MM.1S (cell line): ENCODE measurements at regions not wholly inside any gene's neighbourhood (a gene's known extent, or its start where the extent isn't known, plus 50 kb on each side); places are given as distances from the start of the nearest gene placed in this dataset.

Experiments
- DNase-seq: peaks from one replicate; pipeline ENCODE4 v3.0.0-alpha.2; 2015
- H2AFZ ChIP-seq: fragments of 300-600 bp; sonication (generic); 2 replicates; pipeline ENCODE4 v1.6.0; 2016; ENCODE audit warnings: antibody characterized with exemption, low read length
- H3F3A ChIP-seq: fragments of 300-600 bp; sonication (generic); 2 replicates; pipeline ENCODE4 v1.6.1; 2016; ENCODE audit warnings: mild to moderate bottlenecking, antibody characterized with exemption, low read length, moderate library complexity, mixed read lengths; ENCODE audit not compliant: insufficient read depth
- H3K27ac ChIP-seq: fragments of 300-600 bp; sonication (generic); 2 replicates; pipeline ENCODE4 v1.5.1; 2016; ENCODE audit warnings: mild to moderate bottlenecking, low read length
- H3K27me3 ChIP-seq: fragments of 300-600 bp; sonication (generic); replicated peaks from 2 replicates; pipeline ENCODE4 v1.6.0; 2016; ENCODE audit warnings: low read length; ENCODE audit not compliant: insufficient read depth
- H3K36me3 ChIP-seq: fragments of 300-600 bp; sonication (generic); replicated peaks from 2 replicates; pipeline ENCODE4 v1.6.1; 2016; ENCODE audit warnings: mild to moderate bottlenecking, low read length, mixed read lengths; ENCODE audit not compliant: insufficient read depth
- H3K4me1 ChIP-seq: fragments of 300-600 bp; sonication (generic); 2 replicates; pipeline ENCODE4 v1.6.1; 2016; ENCODE audit warnings: low read length, mixed read lengths
- H3K4me2 ChIP-seq: fragments of 300-600 bp; sonication (generic); 2 replicates; pipeline ENCODE4 v1.6.0; 2016; ENCODE audit warnings: low read depth, low read length
- H3K4me3 ChIP-seq: fragments of 300-600 bp; sonication (generic); 2 replicates; pipeline ENCODE4 v1.5.1; 2016; ENCODE audit warnings: low read length, mixed read lengths
- H3K79me2 ChIP-seq: fragments of 300-600 bp; sonication (generic); 2 replicates; pipeline ENCODE4 v1.6.1; 2016; ENCODE audit warnings: mixed run types, low read length, mixed read lengths
- H3K9ac ChIP-seq: fragments of 300-600 bp; sonication (generic); 2 replicates; pipeline ENCODE4 v1.6.1; 2016; ENCODE audit warnings: low read length, mixed read lengths
- H3K9me2 ChIP-seq: fragments of 300-600 bp; sonication (generic); replicated peaks from 2 replicates; pipeline ENCODE4 v1.6.1; 2016; ENCODE audit warnings: mild to moderate bottlenecking, low read length, mixed read lengths; ENCODE audit not compliant: insufficient read depth
- H3K9me3 ChIP-seq: fragments of 300-600 bp; sonication (generic); replicated peaks from 2 replicates; pipeline ENCODE4 v1.6.1; 2016; ENCODE audit warnings: mild to moderate bottlenecking, low read length, mixed read lengths; ENCODE audit not compliant: insufficient read depth
- H4K20me1 ChIP-seq: fragments of 300-600 bp; sonication (generic); 2 replicates; pipeline ENCODE4 v1.6.1; 2016; ENCODE audit warnings: mild to moderate bottlenecking, low read length, moderate library complexity, mixed read lengths; ENCODE audit not compliant: insufficient read depth
- EZH2 ChIP-seq: fragments of 300-600 bp; sonication (generic); optimal IDR thresholded peaks from 2 replicates; pipeline ENCODE3; 2017; ENCODE audit warnings: low read depth, mild to moderate bottlenecking, antibody characterized with exemption, low read length, mixed read lengths
- EZH2phosphoT487 ChIP-seq: fragments of 300-600 bp; sonication (generic); IDR thresholded peaks from 2 replicates; pipeline ENCODE4 v1.6.1; 2018; ENCODE audit warnings: antibody characterized with exemption, low read length
- TF ChIP-seq, protein P1 (sequence below): fragments of 300-600 bp; sonication (generic); IDR thresholded peaks from 2 replicates; pipeline ENCODE4 v1.5.1; 2016; ENCODE audit warnings: antibody characterized with exemption, low read length, mixed read lengths

DNA sequence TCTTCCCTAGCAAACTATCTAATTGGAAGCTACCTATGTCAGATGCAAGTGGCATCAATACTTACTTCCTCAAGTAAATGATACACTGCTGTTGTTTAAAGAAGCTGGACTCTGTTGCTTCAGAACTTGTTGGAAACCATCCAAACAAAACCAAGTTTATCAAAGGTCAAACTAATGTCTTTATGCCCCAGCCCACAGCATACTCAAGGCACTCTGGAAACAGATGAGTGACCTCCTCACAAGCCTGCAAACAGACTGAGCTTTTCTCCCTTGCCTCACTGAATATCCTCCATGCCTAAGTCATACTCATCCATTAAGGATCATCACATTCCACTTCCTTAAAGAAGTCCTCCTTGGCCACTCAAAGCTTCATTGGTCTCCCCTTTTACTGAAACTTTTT is 107.4 kb upstream of the ACP3 start:
- no peak overlapping the region for H3K9ac ChIP-seq
- H3K79me2 ChIP-seq, result no peaks in the 10 kb centered on the region
- H3K9me3 ChIP-seq, result no peaks in the 10 kb centered on the region
- no peaks in the 10 kb centered on the region for H4K20me1 ChIP-seq
- H3K4me3 ChIP-seq, result no peak overlapping the region
- no peak overlapping the region for H3K27ac ChIP-seq
- H3K9me2 ChIP-seq, result no peaks in the 10 kb centered on the region
- no peaks in the 10 kb centered on the region for H3K4me1 ChIP-seq
- H3K4me2 ChIP-seq, result no peak overlapping the region
- TF ChIP-seq, protein P1, sequence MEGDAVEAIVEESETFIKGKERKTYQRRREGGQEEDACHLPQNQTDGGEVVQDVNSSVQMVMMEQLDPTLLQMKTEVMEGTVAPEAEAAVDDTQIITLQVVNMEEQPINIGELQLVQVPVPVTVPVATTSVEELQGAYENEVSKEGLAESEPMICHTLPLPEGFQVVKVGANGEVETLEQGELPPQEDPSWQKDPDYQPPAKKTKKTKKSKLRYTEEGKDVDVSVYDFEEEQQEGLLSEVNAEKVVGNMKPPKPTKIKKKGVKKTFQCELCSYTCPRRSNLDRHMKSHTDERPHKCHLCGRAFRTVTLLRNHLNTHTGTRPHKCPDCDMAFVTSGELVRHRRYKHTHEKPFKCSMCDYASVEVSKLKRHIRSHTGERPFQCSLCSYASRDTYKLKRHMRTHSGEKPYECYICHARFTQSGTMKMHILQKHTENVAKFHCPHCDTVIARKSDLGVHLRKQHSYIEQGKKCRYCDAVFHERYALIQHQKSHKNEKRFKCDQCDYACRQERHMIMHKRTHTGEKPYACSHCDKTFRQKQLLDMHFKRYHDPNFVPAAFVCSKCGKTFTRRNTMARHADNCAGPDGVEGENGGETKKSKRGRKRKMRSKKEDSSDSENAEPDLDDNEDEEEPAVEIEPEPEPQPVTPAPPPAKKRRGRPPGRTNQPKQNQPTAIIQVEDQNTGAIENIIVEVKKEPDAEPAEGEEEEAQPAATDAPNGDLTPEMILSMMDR, result no peak
- TF ChIP-seq EZH2phosphoT487, result no peak
- TF ChIP-seq EZH2, result no peak
- H3F3A ChIP-seq, result no peaks in the 10 kb centered on the region
- no peaks in the 10 kb centered on the region for H3K36me3 ChIP-seq
- H2AFZ ChIP-seq, result no peak overlapping the region
- DNase-seq, result no peak
- no peaks in the 10 kb centered on the region for H3K27me3 ChIP-seq

DNA sequence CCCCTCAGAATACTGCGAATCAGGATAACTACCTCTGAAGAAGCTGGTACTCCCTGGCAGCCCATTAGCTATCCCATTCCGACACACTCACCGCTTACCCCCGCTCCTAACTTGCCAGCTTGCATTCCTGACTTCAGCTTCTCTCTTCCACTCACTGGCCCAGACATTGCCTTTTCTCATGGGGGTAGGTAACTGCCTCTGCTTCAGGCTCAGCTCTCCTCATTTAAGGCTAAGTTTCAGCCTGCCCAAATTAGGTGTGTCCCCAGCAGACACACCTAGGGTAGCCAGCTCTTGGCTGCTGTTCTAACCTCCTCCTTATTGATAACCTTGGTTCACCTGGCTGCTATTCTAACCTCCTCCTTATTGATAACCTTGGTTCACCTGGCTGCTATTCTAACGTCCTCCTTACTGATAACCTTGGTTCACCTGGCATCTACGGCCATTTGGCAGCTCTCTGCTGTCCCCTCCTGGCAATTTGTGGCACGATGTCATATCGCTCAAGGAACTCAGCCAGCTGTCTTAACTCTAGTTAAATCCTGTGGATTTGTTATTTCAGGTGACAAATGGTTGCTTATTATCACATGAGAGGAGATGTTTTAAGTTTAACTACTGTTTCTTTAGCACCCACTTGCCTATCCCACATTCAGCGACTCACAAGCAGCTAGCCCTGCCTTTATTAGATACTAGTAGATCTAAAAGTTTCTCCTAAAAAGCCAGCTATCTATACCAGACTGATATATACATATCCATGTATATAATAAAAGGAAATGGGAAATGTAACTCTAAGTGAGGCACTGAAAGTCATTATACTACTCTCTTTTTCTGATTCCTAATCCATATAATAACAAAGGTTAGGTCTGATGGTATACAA is 106.5 kb upstream of the ACP3 start:
- peak; percentile 50 for DNase-seq

DNA sequence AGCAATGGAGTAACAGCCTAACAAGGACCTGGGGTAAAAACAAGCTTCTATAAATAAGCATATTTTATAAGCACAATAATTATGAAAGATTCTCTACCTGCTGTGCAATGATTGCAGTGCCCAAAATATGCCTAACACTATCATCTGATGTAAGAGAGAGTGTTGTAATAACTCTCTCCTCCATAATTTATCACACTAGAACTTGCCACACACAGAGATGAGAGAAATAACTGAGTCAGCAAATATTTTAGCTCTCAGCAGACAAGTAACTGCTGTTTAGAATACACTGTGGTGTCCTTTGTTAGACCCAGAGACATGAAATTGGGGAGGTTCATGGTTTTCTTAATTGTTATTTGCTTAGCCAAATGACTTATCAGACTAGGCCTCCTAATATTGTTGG is 105.3 kb upstream of the ACP3 start:
- TF ChIP-seq EZH2 (no peak), EZH2phosphoT487 (no peak)
- TF ChIP-seq, protein P1, result no peak
- no peak for DNase-seq
- H3K4me3 ChIP-seq, result no peak overlapping the region

More for the DNA sequence above, 106.5 kb upstream of the ACP3 start:
- no peaks in the 10 kb centered on the region for H3K27me3 ChIP-seq
- no peaks in the 10 kb centered on the region for H3K79me2 ChIP-seq
- H3K4me3 ChIP-seq, result no peak overlapping the region
- no peaks in the 10 kb centered on the region for H4K20me1 ChIP-seq
- no peak overlapping the region for H3K27ac ChIP-seq
- H3F3A ChIP-seq, result no peaks in the 10 kb centered on the region
- no peak overlapping the region for H3K9ac ChIP-seq
- no peak overlapping the region for H2AFZ ChIP-seq
- H3K4me1 ChIP-seq, result no peaks in the 10 kb centered on the region
- no peaks in the 10 kb centered on the region for H3K9me3 ChIP-seq
- TF ChIP-seq, protein P1, result peak; percentile 81
- no peak for TF ChIP-seq EZH2phosphoT487
- no peak overlapping the region for H3K4me2 ChIP-seq
- no peaks in the 10 kb centered on the region for H3K36me3 ChIP-seq
- H3K9me2 ChIP-seq, result no peaks in the 10 kb centered on the region

More for the DNA sequence above, 105.3 kb upstream of the ACP3 start:
- Histone ChIP-seq H3K27me3 (no peaks in the 10 kb centered on the region), H3K79me2 (no peaks in the 10 kb centered on the region), H3K27ac (no peak overlapping the region), H3K9me2 (no peaks in the 10 kb centered on the region), H3K4me2 (no peak overlapping the region), H3K4me1 (no peaks in the 10 kb centered on the region), H3K9me3 (no peaks in the 10 kb centered on the region), H3F3A (no peaks in the 10 kb centered on the region), H2AFZ (no peak overlapping the region), H3K36me3 (no peaks in the 10 kb centered on the region), H4K20me1 (no peaks in the 10 kb centered on the region), H3K9ac (no peak overlapping the region)
